Endothelial cell of umbilical vein (primary cell): ENCODE measurements at regions not wholly inside any gene's neighbourhood (a gene's known extent, or its start where the extent isn't known, plus 50 kb on each side); places are given as distances from the start of the nearest gene placed in this dataset.

Experiments used
- BruUV-seq: library from RNA; stranded (reverse); fragments of 400-500 nt; replicated peaks from 2 replicates; lab custom pipeline; 2021; lab: Mats Ljungman, UMichigan
- CTCF ChIA-PET: fragments of 300-600, 350-600 bp; sonication (Branson Sonifier 250); formaldehyde crosslinking; loops from one replicate; lab custom pipeline; 2021; ENCODE audit warnings: antibody characterized with exemption, inconsistent platforms; lab: Charles Lee
- POLR2A ChIA-PET: fragments of 300-600, 350-600 bp; sonication (Branson Sonifier 250); formaldehyde crosslinking; loops from one replicate; lab custom pipeline; 2021; ENCODE audit warnings: antibody characterized with exemption, inconsistent platforms; lab: Charles Lee
- DNase-seq: peaks from one replicate; pipeline ENCODE4 v3.0.0-alpha.2; 2011; ENCODE audit warnings: low read depth, low spot score
- FAIRE-seq: peaks from 2 replicates; lab custom pipeline; 2011; peaks lifted over from hg19 to GRCh38; lab: Jason Lieb, UNC
- H2AFZ ChIP-seq: 2 replicates; pipeline ENCODE4 v1.6.0; 2012; ENCODE audit warnings: low read depth, low read length, control low read depth, inconsistent platforms
- H3K27ac ChIP-seq: 2 replicates; pipeline ENCODE4 v1.5.1; 2011; ENCODE audit warnings: low read depth, mild to moderate bottlenecking, control low read depth, low read length, moderate library complexity; ENCODE audit not compliant: insufficient read depth
- H3K27me3 ChIP-seq, 2 experiments: 2 replicates each; pipeline versions ENCODE4 v1.6.0 to v1.6.1; 2011; ENCODE audit warnings: low read length in 2 of 2, mixed read lengths in 1 of 2; ENCODE audit not compliant: control insufficient read depth in 2 of 2, insufficient read depth in 2 of 2
- H3K36me3 ChIP-seq, 2 experiments: 2 replicates in 1 of 2; 3 replicates in 1 of 2; pipeline ENCODE4 v1.5.1; 2011; ENCODE audit warnings: low read length in 2 of 2, mild to moderate bottlenecking in 1 of 2, moderate library complexity in 1 of 2; ENCODE audit not compliant: control insufficient read depth in 2 of 2, insufficient read depth in 2 of 2; ENCODE audit errors: extremely low read depth in 1 of 2
- H3K4me1 ChIP-seq: 3 replicates; pipeline ENCODE4 v1.5.1; 2011; ENCODE audit warnings: mild to moderate bottlenecking, low read length; ENCODE audit not compliant: control insufficient read depth, insufficient read depth; ENCODE audit errors: extremely low read depth
- H3K4me2 ChIP-seq: 2 replicates; pipeline ENCODE4 v1.6.1; 2011; ENCODE audit warnings: low read length, control low read depth, mixed read lengths; ENCODE audit not compliant: insufficient read depth
- H3K4me3 ChIP-seq, 3 experiments: fragments of 200-600 bp in 1 of 3; sonication (generic), shearing (Covaris generic) in 1 of 3; replicated peaks in 1 of 3; 2 replicates each; pipeline ENCODE4 v1.5.1; 2011 to 2016; ENCODE audit warnings: control low read depth in 3 of 3, low read length in 3 of 3, mild to moderate bottlenecking in 2 of 3, inconsistent platforms in 1 of 3, low read depth in 1 of 3, moderate library complexity in 1 of 3; ENCODE audit not compliant: insufficient read depth in 1 of 3
- H3K79me2 ChIP-seq: 2 replicates; pipeline ENCODE4 v1.6.0; 2012; ENCODE audit warnings: low read length, inconsistent platforms; ENCODE audit not compliant: control insufficient read depth, insufficient read depth
- H3K9ac ChIP-seq: replicated peaks from 2 replicates; pipeline ENCODE3; 2011; ENCODE audit warnings: low read length, control low read depth; ENCODE audit not compliant: insufficient read depth; ENCODE audit errors: extremely low read depth
- H3K9me1 ChIP-seq: replicated peaks from 3 replicates; pipeline ENCODE4 v1.6.0; 2011; ENCODE audit warnings: mild to moderate bottlenecking, low read length; ENCODE audit not compliant: control insufficient read depth, insufficient read depth; ENCODE audit errors: extremely low read depth
- H3K9me3 ChIP-seq: replicated peaks from 2 replicates; pipeline ENCODE4 v1.5.1; 2012; ENCODE audit warnings: low read length, inconsistent platforms; ENCODE audit not compliant: control insufficient read depth, insufficient read depth
- H4K20me1 ChIP-seq: replicated peaks from 2 replicates; pipeline ENCODE3; 2011; ENCODE audit warnings: mild to moderate bottlenecking, low read length; ENCODE audit not compliant: control insufficient read depth, insufficient read depth; ENCODE audit errors: extremely low read depth
- CTCF ChIP-seq, 2 donors: IDR thresholded peaks; 1 replicate in 1 of 2; 2 replicates in 1 of 2; pipeline ENCODE4 v1.5.1; 2011; ENCODE audit warnings: low read length in 2 of 2, mild to moderate bottlenecking in 2 of 2, moderate library complexity in 2 of 2, control low read depth in 1 of 2, inconsistent platforms in 1 of 2, low read depth in 1 of 2; ENCODE audit not compliant: insufficient read depth in 1 of 2; ENCODE audit errors: extremely low read depth in 1 of 2
- EZH2 ChIP-seq: IDR thresholded peaks from 2 replicates; pipeline ENCODE4 v1.6.1; 2012; ENCODE audit warnings: borderline replicate concordance, low read depth, mild to moderate bottlenecking, moderate library complexity, low read length, inconsistent platforms; ENCODE audit not compliant: severe bottlenecking
- FOS ChIP-seq: IDR thresholded peaks from 2 replicates; pipeline ENCODE4 v1.6.1; 2011; ENCODE audit warnings: mild to moderate bottlenecking, low read length, moderate library complexity, borderline replicate concordance; ENCODE audit not compliant: insufficient read depth
- GATA2 ChIP-seq: IDR thresholded peaks from 2 replicates; pipeline ENCODE4 v1.7.0; 2011; ENCODE audit warnings: low read depth, mild to moderate bottlenecking, moderate library complexity, mixed read lengths, low read length; ENCODE audit not compliant: insufficient read length, insufficient read depth
- JUN ChIP-seq: IDR thresholded peaks from 2 replicates; pipeline ENCODE4 v1.6.1; 2011; ENCODE audit warnings: borderline replicate concordance, low read depth; ENCODE audit not compliant: insufficient read length, insufficient read depth
- MAX ChIP-seq: IDR thresholded peaks from 2 replicates; pipeline ENCODE4 v1.6.1; 2011; ENCODE audit not compliant: insufficient read depth, insufficient read length
- MYC ChIP-seq: IDR thresholded peaks from one replicate; pipeline ENCODE4 v1.6.1; 2011; ENCODE audit warnings: mild to moderate bottlenecking, low read depth, low read length
- POLR2A ChIP-seq: IDR thresholded peaks from 2 replicates; pipeline ENCODE4 v1.6.1; 2012; ENCODE audit warnings: low read depth, mild to moderate bottlenecking, control low read depth, low read length
- POLR2AphosphoS5 ChIP-seq: IDR thresholded peaks from 2 replicates; pipeline ENCODE4 v1.6.1; 2012; ENCODE audit warnings: low read depth, mild to moderate bottlenecking, control low read depth, low read length, moderate library complexity; ENCODE audit not compliant: insufficient read depth
- dilution Hi-C: fragments of 300-500 bp; cut with MboI; formaldehyde crosslinking; loops from one replicate; pipeline ENCODE4 v1.15.0; 2019; ENCODE audit warnings: low sequenced_read_pairs; ENCODE audit not compliant: extremely low pct_ligation_motif_present
- intact Hi-C: fragments of 100-400 bp; cut with micrococcal nuclease; formaldehyde crosslinking; loops from one replicate; pipeline ENCODE4 v1.10.0; 2022

GRCh38 chr2:19607400-19607799, 249.0 kb upstream of the OSR1 start:
- Histone ChIP-seq H3K9ac (no peak overlapping the region), H3K27me3 (no peaks in the 10 kb centered on the region), H3K27ac (no peak overlapping the region), H3K36me3 (no peaks in the 10 kb centered on the region), H2AFZ (no peak overlapping the region), H3K4me2 (no peak overlapping the region), H3K4me1 (no peaks in the 10 kb centered on the region), H3K9me3 (no peaks in the 10 kb centered on the region), H3K9me1 (no peaks in the 10 kb centered on the region), H4K20me1 (no peaks in the 10 kb centered on the region), H3K79me2 (no peaks in the 10 kb centered on the region), H3K4me3 (no peak overlapping the region)
- dilution Hi-C loops (no loop called here), intact Hi-C loops (no loop called here)
- FAIRE-seq, result no peak
- TF ChIP-seq POLR2AphosphoS5 (no peak), MYC (no peak), MAX (no peak), JUN (no peak), GATA2 (no peak), FOS (no peak), EZH2 (no peak), CTCF (IDR thresholded peaks at IDR 0.05; ENCODE audit: extremely low read depth in 1 of 2, insufficient read depth in 1 of 2, low read depth in 1 of 2, low read length in 2 of 2) (no peak), POLR2A (no peak)
- ChIA-PET POLR2A (no interaction called here), CTCF (interaction anchor here (1.4 kb wide), 1 partner anchor 139 kb away, joined by 3 read pairs; no protein-coding TSS in a partner anchor)
- BruUV-seq, result no TSS peak
- DNase-seq, result no peak
